GM12892 (cell line): ENCODE measurements at regions not wholly inside any gene's neighbourhood (a gene's known extent, or its start where the extent isn't known, plus 50 kb on each side); places are given as distances from the start of the nearest gene placed in this dataset.

Source experiments
- POLR2A ChIP-seq: IDR thresholded peaks from 2 replicates; pipeline ENCODE4 v1.6.1; 2011; ENCODE audit warnings: low read depth, low read length, control low read depth
- POLR2AphosphoS5 ChIP-seq: IDR thresholded peaks from 2 replicates; pipeline ENCODE4 v1.6.1; 2011; ENCODE audit warnings: low read depth, low read length, control low read depth
- TAF1 ChIP-seq: IDR thresholded peaks from 2 replicates; pipeline ENCODE4 v1.6.1; 2011; ENCODE audit warnings: low read depth, mild to moderate bottlenecking, control low read depth, low read length, borderline replicate concordance

- TF ChIP-seq POLR2A (no peak), POLR2AphosphoS5 (no peak), TAF1 (no peak)
Measured at GRCh38 chr1:58850636-58851035, 66.8 kb upstream of the JUN start.
